NCI-H226 (cell line): ENCODE measurements at regions not wholly inside any gene's neighbourhood (a gene's known extent, or its start where the extent isn't known, plus 50 kb on each side); places are given as distances from the start of the nearest gene placed in this dataset.

Source experiments
- DNase-seq: peaks from one replicate; pipeline ENCODE4 v3.0.0-alpha.2; 2015

DNA sequence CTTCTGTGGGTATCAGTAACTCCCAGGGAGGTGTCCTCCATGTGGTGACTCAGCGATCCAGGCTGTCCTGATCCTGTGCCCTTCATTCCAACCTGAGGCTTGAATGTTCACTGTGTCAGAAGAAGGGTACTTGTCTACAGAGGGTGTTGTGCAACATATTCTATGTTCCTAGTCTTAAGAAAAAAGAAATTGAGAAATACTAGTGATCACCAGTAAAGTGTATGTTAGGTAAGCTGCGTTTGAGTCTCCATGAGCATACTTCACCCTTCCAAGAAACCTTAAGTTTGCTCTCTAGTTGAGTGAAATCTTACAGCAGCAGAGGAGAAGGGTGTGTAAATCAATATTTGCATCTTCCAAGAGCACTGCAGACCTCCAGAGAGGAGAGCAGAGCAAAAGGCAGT, 122.2 kb upstream of the SLC24A5 start:
- DNase-seq: no peak

- DNase-seq: no peak
Observed at GRCh38 chr15:48001393-48002039, 119.3 kb upstream of the SLC24A5 start.

GRCh38 chr15:48002767-48003166, 118.0 kb upstream of the SLC24A5 start:
- DNase-seq: no peak

GRCh38 chr15:48003441-48003840, 117.3 kb upstream of the SLC24A5 start:
- no peak for DNase-seq

DNA sequence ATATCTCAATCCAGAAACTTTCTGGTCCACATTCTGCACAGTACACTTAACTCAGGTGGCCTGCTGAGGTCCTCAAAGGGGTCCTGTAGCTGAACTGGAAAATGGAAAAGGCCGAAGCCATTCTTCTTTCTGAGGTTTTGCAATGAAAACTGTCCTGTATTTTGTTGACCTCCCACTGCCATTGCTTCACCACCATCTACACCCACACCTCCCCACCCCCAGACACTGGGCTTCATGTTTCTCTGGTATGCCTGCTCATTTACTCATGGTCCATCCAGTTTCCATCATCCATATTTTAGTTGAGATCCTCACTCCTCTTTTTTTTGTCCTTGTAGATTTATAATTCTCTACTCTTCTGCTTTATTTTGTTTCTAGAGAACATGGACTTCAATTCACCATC, 115.7 kb upstream of the SLC24A5 start:
- DNase-seq: no peak

DNA sequence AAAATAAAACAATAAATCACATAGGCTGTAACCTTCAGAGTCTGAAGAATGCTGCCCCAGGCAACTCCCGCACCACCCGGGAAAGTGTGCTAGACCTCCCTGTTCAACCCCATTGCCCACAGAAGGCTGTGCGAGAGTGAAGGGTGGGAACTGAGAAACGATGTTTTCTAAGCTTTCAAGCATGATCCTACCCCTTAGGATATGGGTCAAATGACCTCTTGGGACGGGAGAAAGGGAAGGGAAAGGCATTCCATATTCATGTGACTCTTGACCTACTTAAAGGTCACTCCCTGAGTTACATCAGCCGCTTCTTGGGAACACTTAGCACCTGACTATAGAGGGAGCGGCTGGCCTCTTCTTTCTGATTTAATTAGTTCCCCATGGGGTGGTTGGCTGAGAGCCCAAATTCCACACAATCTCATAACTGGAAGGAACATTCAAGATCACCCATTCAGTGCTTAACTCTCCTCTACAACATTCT, 114.7 kb upstream of the SLC24A5 start:
- no peak for DNase-seq

DNA sequence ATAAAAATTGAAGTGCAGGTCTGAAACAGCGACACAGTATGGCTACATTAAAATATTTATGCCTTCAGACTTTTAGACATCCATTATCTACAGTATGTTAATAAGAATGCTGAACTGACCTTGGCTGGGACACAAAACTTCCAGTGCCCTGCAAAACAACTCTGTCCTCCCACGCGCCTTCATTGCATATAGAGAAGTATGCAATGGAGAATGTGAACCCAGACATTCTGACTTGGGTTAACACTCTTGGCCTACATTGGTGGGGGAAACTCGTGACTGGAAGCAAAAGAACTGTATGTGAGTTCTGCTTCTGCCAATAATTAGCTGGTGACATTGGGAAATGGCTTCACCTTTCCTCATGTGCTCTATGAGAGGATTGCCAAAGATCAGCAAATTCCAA, 110.5 kb upstream of the SLC24A5 start:
- DNase-seq: no peak

DNA sequence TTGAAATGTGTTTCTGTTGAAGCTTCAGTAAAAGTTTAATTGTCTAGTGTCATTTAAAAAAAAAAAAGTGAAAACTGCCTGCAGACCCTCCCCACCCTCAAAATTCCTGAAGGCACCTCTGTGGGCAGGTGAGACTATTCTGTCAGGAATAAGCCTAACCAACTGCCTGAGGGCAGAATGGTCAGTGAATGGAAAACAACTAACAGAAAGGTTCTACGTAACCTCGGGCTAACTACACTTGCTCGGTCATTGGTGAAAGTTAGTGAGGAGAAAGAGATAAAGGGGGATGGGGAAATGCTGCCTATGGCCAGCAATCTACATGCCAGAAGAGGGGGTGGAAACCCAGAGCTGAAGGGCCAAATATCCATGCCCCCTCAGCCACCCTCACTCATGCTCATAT, 108.6 kb upstream of the SLC24A5 start:
- DNase-seq: no peak

GRCh38 chr15:48016865-48017264, 103.9 kb upstream of the SLC24A5 start:
- no peak for DNase-seq

DNA sequence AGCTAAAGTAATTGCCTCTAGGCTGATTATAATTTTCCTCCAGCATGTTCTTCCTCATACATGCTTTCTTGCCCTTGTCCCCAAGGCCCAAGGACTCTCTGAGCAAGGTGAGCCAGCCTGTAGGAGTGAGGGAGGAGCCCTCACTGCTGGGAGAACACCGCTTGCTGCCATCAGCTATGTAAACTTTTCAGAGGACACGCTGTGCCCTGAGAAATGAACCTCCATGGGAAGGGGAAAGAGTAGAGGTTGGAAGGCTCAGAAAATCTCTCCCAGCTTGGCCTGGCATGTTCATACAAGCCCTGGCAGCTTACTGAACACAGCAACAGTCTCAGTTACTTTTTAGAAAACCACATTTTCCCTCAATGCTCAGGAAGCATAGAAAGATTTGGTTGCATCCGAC, 103.0 kb upstream of the SLC24A5 start:
- no peak for DNase-seq

GRCh38 chr15:48020166-48020565, 100.6 kb upstream of the SLC24A5 start:
- no peak for DNase-seq

DNA sequence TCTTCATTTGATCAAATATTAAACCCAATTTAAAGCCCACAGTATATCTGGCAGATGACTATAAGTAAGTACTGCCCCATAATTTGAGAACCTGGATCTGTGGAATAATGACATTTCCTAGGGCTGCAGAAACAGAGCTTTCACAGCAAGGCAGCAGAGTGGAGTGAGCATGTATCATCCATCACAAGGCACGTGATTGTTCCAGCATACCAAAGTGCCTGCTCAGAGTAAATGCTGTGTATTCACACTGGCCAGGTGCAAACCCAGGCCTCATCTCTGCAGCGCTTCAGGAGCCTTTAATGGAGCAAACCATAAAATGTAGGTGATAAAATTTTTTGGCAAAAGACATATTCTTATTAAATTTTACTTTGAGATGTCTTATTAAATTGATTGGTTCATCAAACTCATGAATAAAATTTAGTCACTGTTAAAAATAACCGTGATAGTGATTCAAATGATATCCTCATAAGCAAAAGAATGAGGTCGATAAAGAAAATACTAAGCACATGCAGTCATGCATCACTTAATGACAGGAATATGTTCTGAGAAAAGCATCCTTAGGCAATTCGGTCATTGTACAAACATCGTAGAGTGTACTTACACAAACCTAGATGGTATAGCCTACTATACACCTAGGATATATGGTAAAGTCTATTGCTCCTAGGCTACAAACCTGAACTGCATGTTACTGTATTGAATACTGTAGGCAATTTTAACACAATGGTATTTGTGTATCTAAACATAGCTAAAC, 99.3 kb upstream of the SLC24A5 start:
- no peak for DNase-seq

GRCh38 chr15:48025118-48025517, 95.7 kb upstream of the SLC24A5 start:
- DNase-seq: no peak

GRCh38 chr15:48028712-48029111, 92.1 kb upstream of the SLC24A5 start:
- no peak for DNase-seq

GRCh38 chr15:48029642-48030041, 91.1 kb upstream of the SLC24A5 start:
- no peak for DNase-seq

DNA sequence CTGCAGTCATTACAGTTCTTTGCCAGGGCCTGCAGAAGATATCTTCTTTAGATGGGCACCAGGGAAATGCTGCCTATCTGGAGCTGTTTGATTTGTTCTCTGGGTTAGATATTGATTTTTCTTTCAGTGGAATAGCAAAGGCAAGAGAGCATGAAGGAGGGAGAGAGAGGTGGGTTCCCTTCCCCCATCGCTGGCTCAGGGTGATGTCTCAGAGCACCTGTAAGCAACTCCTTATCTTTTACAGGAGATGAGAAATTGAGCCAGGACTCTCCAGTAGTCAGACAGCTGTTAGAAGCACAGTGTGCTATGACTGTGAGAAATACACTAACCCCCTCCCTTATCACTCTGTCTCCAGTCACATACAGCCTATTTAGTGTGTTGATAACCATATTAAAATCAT, 89.3 kb upstream of the SLC24A5 start:
- DNase-seq: no peak

DNA sequence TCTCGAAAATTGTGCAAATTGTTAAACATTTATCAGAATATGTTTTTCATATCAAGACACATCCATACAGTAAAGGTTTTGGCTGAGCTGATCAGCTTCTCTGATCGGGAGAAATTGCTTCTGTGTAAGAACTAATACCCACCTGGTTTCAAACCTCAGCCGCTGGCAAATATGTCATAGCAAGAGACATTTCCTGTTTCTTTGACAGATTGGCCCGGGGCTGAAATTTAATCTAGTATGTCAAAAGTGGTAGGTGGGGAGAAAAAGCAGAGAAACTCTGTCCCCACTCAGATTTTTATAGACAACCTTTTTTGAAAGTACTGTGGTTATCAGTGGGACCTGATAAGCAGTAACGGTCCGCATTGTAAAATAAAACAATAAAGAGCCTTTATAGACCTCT, 88.8 kb upstream of the SLC24A5 start:
- no peak for DNase-seq

GRCh38 chr15:48032911-48033310, 87.9 kb upstream of the SLC24A5 start:
- no peak for DNase-seq

- DNase-seq: no peak
Observed at GRCh38 chr15:48038221-48038620, 82.6 kb upstream of the SLC24A5 start.

GRCh38 chr15:48040166-48040817, 80.5 kb upstream of the SLC24A5 start:
- peak; percentile 40 for DNase-seq

DNA sequence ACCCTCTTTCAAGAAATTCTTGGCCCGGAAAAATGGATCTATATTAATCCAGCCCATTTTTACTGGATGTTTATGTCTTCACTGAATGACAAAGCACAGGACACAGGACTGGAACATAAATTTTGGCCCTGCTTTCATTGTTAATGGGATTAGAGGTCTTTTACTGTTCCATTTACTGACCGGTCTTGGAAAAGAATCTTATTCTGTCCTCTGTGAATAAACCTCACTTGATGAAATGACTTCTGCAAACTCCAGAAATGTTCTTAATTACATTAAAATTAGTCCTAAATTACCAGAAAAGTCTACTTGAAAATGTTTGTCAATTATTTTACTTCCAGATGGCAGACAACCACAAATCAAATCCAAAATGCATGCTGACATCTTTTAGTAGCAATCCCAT, 79.3 kb upstream of the SLC24A5 start:
- no peak for DNase-seq

GRCh38 chr15:48046813-48047438, 73.9 kb upstream of the SLC24A5 start:
- DNase-seq: no peak

DNA sequence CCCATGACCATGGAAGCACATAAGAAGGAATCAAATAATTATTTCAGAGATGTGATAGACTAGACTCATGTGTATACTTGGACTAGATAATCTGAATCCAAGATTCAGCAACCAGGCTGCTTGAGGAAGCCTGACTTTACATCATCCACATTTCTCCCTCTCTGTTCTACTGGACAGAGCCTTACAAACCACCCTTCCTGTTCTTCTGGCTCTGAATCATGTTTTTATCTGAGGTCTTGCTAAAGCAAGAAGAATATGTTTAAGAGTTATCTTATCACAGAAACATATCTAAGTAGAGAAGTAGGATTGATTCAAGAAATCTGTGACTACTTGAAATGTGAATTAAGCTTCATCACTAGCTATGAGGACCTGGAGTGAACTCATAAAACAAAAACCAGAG, 71.1 kb upstream of the SLC24A5 start:
- DNase-seq: peak; percentile 51

DNA sequence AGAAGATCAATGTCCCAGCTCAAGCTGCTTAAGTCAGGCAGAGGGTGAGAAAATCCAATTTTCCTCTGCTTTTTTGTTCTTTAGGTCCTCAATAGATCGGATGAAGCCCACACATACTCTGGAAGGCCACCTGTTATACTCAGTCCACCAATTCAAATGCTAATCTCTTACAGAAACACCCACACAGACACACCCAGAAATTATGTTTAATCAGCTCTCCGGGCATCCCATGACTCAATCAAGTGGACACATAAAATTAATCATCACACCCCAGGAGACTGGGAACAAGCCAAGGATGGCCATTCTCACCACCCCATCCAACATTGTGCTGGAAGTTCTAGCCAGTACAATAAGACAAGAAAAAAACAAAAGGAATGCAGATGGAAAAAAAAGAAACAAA, 67.8 kb upstream of the SLC24A5 start:
- peak; percentile 79 for DNase-seq
